Activated T-cell treated with anti-CD3 and anti-CD28 coated beads, Interleukin-2, amount 50 U/mL, for 72 hours (primary cell): ENCODE measurements at regions not wholly inside any gene's neighbourhood (a gene's known extent, or its start where the extent isn't known, plus 50 kb on each side); places are given as distances from the start of the nearest gene placed in this dataset.

Source experiments
- ATAC-seq, 2 donors: fragments of 150-1000 bp; cut with Tn5 transposase; replicated peaks in 1 of 2; 2 replicates each; pipeline ENCODE4 v1.10.0; 2021; ENCODE audit warnings: moderate library complexity in 2 of 2, mild to moderate bottlenecking in 1 of 2
- DNase-seq, 2 donors: peaks; one replicate each; pipeline ENCODE4 v3.0.0; 2021 to 2022; ENCODE audit warnings: mixed read lengths in 1 of 2
- H3K27ac Mint-ChIP-seq: one replicate; pipeline ENCODE4 v1.8.0; 2022; ENCODE audit warnings: mild to moderate bottlenecking, moderate library complexity, mixed read lengths
- H3K27me3 Mint-ChIP-seq: one replicate; pipeline ENCODE4 v1.8.0; 2022; ENCODE audit warnings: low read depth, mixed read lengths
- H3K36me3 Mint-ChIP-seq, 2 donors: one replicate each; pipeline ENCODE4 v1.8.0; 2022; ENCODE audit warnings: mixed read lengths in 2 of 2, mild to moderate bottlenecking in 1 of 2; ENCODE audit not compliant: insufficient read depth in 2 of 2
- H3K4me1 Mint-ChIP-seq: one replicate; pipeline ENCODE4 v1.8.0; 2022; ENCODE audit warnings: low read depth, mixed read lengths
- H3K4me3 Mint-ChIP-seq, 2 donors: one replicate each; pipeline ENCODE4 v1.8.0; 2022; ENCODE audit warnings: mild to moderate bottlenecking in 2 of 2, mixed read lengths in 2 of 2, moderate library complexity in 2 of 2
- H3K9me3 Mint-ChIP-seq, 2 donors: one replicate each; pipeline ENCODE4 v1.8.0; 2022; ENCODE audit warnings: mixed read lengths in 2 of 2

DNA sequence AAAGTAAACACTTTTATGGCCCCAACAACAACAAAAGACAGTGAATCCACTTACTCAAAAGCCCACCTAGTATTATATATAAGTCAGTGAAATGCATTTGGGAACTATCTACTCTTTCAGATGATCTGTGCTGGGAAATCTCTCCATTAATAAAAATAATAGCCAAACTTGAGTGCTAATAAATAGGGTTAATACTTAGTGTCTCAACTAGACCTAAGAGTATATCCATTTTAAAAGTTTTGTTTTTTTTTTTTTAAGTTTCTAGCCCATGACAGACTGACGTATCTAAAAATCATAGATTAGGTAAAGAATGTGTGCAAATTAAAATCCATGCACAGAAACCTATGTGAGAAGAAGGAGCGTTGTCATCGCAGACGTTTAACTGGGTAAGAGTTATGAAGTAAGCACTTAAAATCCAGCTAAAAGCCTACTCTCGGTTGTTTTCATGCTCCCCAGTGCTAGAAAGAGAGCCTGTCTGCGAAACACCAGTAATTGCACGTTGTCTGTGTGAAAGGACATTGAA lies 83.4 kb upstream of the PELI1 start:
- no peaks in the 10 kb centered on the region for H3K27me3 Mint-ChIP-seq
- H3K9me3 Mint-ChIP-seq: no peaks in the 10 kb centered on the region

DNA sequence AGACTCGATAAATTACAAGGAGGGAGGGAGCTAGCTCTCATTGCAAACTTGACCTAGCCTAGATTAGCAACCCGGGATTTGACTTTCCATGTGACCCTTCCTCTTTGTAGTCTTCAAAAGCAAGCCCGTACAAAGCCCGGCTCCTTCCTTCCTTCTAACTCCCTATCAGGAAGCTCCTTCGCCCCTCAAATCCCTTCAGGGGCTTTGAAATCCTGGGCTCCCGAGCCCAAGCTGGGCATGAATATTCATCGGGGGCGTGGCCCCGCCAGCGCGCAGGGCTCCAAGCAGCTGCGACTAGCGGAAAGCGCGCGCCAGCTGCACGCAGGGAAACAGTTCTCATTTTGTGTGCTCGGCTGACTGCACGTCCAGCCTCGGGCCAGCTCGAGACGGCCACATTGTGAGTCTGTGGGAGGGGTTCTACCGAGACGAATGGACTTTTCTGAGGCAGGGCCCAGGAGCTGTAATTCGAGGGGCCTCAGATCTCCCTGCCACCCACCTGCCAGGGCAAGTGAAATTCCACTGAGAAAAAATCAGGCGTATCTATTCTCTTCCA lies 84.0 kb upstream of the PELI1 start:
- Mint-ChIP-seq H3K36me3 (peaks cover 2 to 3% of the 10 kb centered on the region in 2 donors), H3K4me1 (peaks cover 47% of the 10 kb centered on the region), H3K4me3 (peak overlapping the region; percentile 86 to 93), H3K27me3 (no peaks in the 10 kb centered on the region), H3K9me3 (no peaks in the 10 kb centered on the region), H3K27ac (no peak overlapping the region)
- ATAC-seq (peak; percentile 85 to 88), DNase-seq (peak; percentile 71 to 76)

More for the DNA sequence above, 83.4 kb upstream of the PELI1 start:
- Mint-ChIP-seq H3K4me3 (peak overlapping the region; percentile 86 to 93), H3K4me1 (peaks cover 53% of the 10 kb centered on the region), H3K36me3 (peaks cover 2 to 3% of the 10 kb centered on the region in 2 donors), H3K27ac (no peak overlapping the region)
- DNase-seq (no peak), ATAC-seq (no peak)

- peak overlapping the region; percentile 12 for H3K27ac Mint-ChIP-seq
- ATAC-seq (peak in 1 of 2 donors; percentile 32), DNase-seq (no peak)
- H3K27me3 Mint-ChIP-seq: no peaks in the 10 kb centered on the region
- peaks cover 45% of the 10 kb centered on the region for H3K4me1 Mint-ChIP-seq
- peaks cover 2 to 3% of the 10 kb centered on the region in 2 donors for H3K36me3 Mint-ChIP-seq
- H3K4me3 Mint-ChIP-seq: peak overlapping the region; percentile 86 to 93
- no peaks in the 10 kb centered on the region for H3K9me3 Mint-ChIP-seq
These were observed 84.7 kb upstream of the PELI1 start for GRCh38 chr2:64228918-64229317.

- no peaks in the 10 kb centered on the region for H3K27me3 Mint-ChIP-seq
- H3K27ac Mint-ChIP-seq: no peak overlapping the region
- no peaks in the 10 kb centered on the region for H3K9me3 Mint-ChIP-seq
- peaks cover 3% of the 10 kb centered on the region in 2 donors for H3K36me3 Mint-ChIP-seq
- H3K4me1 Mint-ChIP-seq: peaks cover 34% of the 10 kb centered on the region
- no peak overlapping the region for H3K4me3 Mint-ChIP-seq
- DNase-seq (no peak), ATAC-seq (no peak)
These were observed 86.3 kb upstream of the PELI1 start for GRCh38 chr2:64230540-64230939.

GRCh38 chr2:64232266-64232665 lies 88.0 kb upstream of the PELI1 start:
- Mint-ChIP-seq H3K9me3 (no peaks in the 10 kb centered on the region), H3K27me3 (no peaks in the 10 kb centered on the region), H3K27ac (no peak overlapping the region), H3K4me3 (no peak overlapping the region), H3K36me3 (peaks cover 3% of the 10 kb centered on the region in 2 donors), H3K4me1 (peaks cover 28% of the 10 kb centered on the region)
- DNase-seq: no peak
- no peak for ATAC-seq

GRCh38 chr2:64233376-64233922 lies 89.2 kb upstream of the PELI1 start:
- no peaks in the 10 kb centered on the region for H3K27me3 Mint-ChIP-seq
- H3K4me1 Mint-ChIP-seq: peaks cover 18% of the 10 kb centered on the region
- H3K36me3 Mint-ChIP-seq: peaks cover 3% of the 10 kb centered on the region in 2 donors
- no peak for DNase-seq
- ATAC-seq: peak in 1 of 2 donors; percentile 53
- H3K4me3 Mint-ChIP-seq: no peak overlapping the region
- H3K27ac Mint-ChIP-seq: no peak overlapping the region
- H3K9me3 Mint-ChIP-seq: no peaks in the 10 kb centered on the region

DNA sequence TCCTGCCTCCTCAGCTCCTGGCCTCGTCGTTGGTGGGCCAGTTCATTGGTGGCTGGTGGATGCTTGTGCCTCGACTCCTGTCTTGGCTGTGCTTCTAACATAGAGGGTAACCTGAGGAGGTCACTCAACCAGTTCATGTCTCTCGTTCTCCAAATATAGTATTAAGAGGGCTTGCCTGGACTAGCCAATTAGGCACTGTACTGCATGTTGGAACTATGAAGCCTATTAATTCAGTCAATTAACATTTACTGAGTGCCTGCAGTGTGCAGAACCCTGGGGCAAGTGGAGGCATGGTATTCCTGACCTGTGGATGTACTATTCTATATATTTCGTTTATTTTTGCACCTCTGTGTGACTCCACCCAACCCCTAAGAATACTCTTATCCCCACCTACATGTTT lies 89.9 kb upstream of the PELI1 start:
- peaks cover 3% of the 10 kb centered on the region in 2 donors for H3K36me3 Mint-ChIP-seq

DNA sequence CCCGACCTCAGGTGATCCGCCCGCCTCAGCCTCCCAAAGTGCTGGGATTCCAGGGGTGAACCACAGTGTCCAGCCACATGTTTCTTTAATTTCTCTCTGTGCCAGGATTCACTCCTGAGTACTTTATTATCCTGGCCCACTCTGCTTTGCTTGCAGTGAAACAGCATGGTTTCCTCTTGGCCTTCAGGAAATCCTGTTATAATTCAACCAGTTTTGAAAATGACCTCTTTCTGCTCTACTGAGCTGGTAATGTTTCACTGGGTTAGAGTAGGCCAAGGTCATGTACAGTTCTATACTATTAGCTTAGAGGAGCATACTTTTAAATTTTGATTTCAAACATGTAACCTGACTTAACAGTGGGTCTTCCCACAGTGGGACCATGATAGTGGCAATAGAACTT lies 90.6 kb upstream of the PELI1 start:
- Mint-ChIP-seq H3K27me3 (no peaks in the 10 kb centered on the region), H3K4me3 (no peak overlapping the region), H3K9me3 (no peaks in the 10 kb centered on the region), H3K36me3 (peaks cover 3% of the 10 kb centered on the region in 2 donors), H3K4me1 (peaks cover 12% of the 10 kb centered on the region), H3K27ac (no peak overlapping the region)
- ATAC-seq: no peak
- no peak for DNase-seq

More for the DNA sequence above, 89.9 kb upstream of the PELI1 start:
- Mint-ChIP-seq H3K4me1 (peaks cover 12% of the 10 kb centered on the region), H3K4me3 (no peak overlapping the region), H3K27ac (no peak overlapping the region), H3K27me3 (no peaks in the 10 kb centered on the region), H3K9me3 (no peaks in the 10 kb centered on the region)
- DNase-seq (no peak), ATAC-seq (no peak)

- Mint-ChIP-seq H3K4me3 (no peak overlapping the region), H3K27me3 (no peaks in the 10 kb centered on the region), H3K9me3 (no peaks in the 10 kb centered on the region), H3K36me3 (peaks cover 0 to 1% of the 10 kb centered on the region in 2 donors), H3K4me1 (peaks cover 12% of the 10 kb centered on the region), H3K27ac (no peak overlapping the region)
- DNase-seq (no peak), ATAC-seq (no peak)
These were observed 93.0 kb upstream of the PELI1 start for GRCh38 chr2:64237266-64237665.

DNA sequence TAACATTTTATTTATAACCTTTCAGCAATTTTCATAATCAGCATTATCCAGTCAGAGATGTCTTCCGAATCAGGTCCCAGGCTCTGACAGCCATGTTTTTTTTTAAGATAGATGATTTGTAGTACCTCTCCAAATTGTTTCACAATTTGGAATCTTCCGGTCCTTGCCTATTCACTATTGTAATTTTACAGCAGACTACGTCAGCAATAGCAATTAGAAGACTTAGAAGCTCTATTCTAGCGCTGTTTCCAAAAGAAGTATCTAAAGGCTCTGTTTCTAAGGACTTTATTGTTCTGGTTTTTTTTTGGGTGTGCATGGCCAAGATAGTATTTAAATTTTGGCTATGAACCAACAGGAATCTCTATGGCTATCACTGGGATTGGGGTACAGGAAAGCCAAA lies 94.6 kb upstream of the PELI1 start:
- H3K4me3 Mint-ChIP-seq: no peak overlapping the region

GRCh38 chr2:64243081-64244036 lies 99.1 kb upstream of the PELI1 start:
- H3K4me3 Mint-ChIP-seq: no peak overlapping the region
- H3K9me3 Mint-ChIP-seq: peaks cover 0 to 2% of the 10 kb centered on the region in 2 donors
- no peaks in the 10 kb centered on the region for H3K36me3 Mint-ChIP-seq
- peaks cover 6% of the 10 kb centered on the region for H3K27me3 Mint-ChIP-seq
- DNase-seq (no peak), ATAC-seq (no peak)
- H3K27ac Mint-ChIP-seq: no peak overlapping the region
- H3K4me1 Mint-ChIP-seq: no peaks in the 10 kb centered on the region

More for the DNA sequence above, 94.6 kb upstream of the PELI1 start:
- Mint-ChIP-seq H3K36me3 (peaks cover 0 to 1% of the 10 kb centered on the region in 2 donors), H3K27ac (no peak overlapping the region), H3K27me3 (peaks cover 6% of the 10 kb centered on the region), H3K4me1 (peaks cover 9% of the 10 kb centered on the region), H3K9me3 (no peaks in the 10 kb centered on the region)
- no peak for DNase-seq
- no peak for ATAC-seq

- peaks cover 0 to 2% of the 10 kb centered on the region in 2 donors for H3K9me3 Mint-ChIP-seq
- no peak overlapping the region for H3K4me3 Mint-ChIP-seq
- H3K27ac Mint-ChIP-seq: no peak overlapping the region
- no peak for ATAC-seq
- H3K4me1 Mint-ChIP-seq: no peaks in the 10 kb centered on the region
- DNase-seq: no peak
- H3K27me3 Mint-ChIP-seq: peaks cover 6% of the 10 kb centered on the region
- H3K36me3 Mint-ChIP-seq: no peaks in the 10 kb centered on the region
These were observed 99.8 kb upstream of the PELI1 start for GRCh38 chr2:64244037-64244416.

GRCh38 chr2:64245631-64246030 lies 101.4 kb upstream of the PELI1 start:
- Mint-ChIP-seq H3K9me3 (peaks cover 0 to 2% of the 10 kb centered on the region in 2 donors), H3K27me3 (peaks cover 6% of the 10 kb centered on the region), H3K4me3 (no peak overlapping the region), H3K4me1 (no peaks in the 10 kb centered on the region), H3K36me3 (no peaks in the 10 kb centered on the region), H3K27ac (no peak overlapping the region)
- ATAC-seq (no peak), DNase-seq (no peak)
